GM21390 (cell line): ENCODE measurements at regions not wholly inside any gene's neighbourhood (a gene's known extent, or its start where the extent isn't known, plus 50 kb on each side); places are given as distances from the start of the nearest gene placed in this dataset.
A peak's percentile ranks its signal among the peaks of the same experiment; 100 is the strongest.
"Not testable (repeated sequence)": the region's sequence is repeated elsewhere in the genome, so short reads cannot be mapped to it uniquely, and the experiment has no call there.

Experiments used
- ATAC-seq: cut with Tn5 transposase; IDR thresholded peaks from one replicate; pipeline ENCODE4 v1.9.1; 2021; ENCODE audit not compliant: unreplicated experiment

DNA sequence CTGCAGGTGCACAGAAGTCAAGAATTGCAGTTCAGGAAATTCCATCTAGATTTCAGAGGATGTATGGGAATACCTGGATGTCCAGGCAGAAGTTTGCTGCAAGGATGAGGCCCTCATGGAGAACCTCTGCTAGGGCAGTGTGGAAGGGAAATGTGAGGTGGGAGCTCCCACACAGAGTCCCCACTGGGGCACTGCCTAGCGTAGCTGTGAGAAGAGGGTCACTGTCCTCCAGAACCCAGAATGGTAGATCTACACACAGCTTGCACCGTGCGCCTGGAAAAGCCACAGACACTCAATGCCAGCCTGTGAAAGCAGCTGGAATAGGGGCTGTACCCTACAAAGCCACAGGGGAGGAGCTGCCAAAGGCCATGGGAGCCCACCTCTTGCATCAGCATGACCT is 681.4 kb downstream of the EPHA7 start:
- no peak for ATAC-seq

- ATAC-seq = no peak
These were observed 695.9 kb downstream of the EPHA7 start for GRCh38 chr6:92723390-92723931.

DNA sequence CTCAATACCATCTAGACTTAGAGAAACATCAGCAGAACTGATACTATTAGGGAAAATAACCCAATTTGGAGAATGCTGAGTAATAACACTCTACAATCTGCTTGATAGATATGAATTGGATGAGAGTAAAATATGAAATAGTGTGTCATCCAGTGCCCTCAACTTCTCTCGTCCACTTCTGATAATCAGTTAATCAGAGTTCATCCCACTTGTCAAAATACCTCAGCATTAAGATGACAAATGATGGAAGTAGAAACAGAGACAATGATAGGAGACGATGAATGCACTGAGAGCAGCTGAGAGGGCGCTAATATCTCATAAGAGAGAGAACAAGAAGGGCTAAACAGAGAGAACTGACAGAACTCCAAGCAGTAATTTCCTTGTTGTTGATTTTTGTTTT is 699.6 kb downstream of the EPHA7 start:
- no peak for ATAC-seq

DNA sequence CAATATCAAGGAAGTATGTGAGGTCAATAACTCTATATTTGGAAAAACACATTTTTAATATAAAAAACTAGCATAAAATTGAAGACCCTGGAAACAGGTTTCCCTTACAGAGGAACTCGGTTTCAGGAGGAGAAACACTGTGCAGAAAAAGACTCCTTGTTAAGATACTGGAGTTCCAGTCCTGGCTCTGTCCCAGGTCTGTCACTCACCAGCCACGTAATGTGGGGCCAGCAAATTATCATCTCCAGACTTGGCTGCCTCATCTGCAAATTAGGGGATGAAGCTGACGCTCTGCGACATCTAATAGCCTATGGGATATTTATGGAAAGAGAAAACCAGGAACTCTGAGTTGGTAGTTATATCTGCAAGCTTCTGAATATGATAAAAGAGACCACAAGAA is 702.7 kb downstream of the EPHA7 start:
- no peak for ATAC-seq

DNA sequence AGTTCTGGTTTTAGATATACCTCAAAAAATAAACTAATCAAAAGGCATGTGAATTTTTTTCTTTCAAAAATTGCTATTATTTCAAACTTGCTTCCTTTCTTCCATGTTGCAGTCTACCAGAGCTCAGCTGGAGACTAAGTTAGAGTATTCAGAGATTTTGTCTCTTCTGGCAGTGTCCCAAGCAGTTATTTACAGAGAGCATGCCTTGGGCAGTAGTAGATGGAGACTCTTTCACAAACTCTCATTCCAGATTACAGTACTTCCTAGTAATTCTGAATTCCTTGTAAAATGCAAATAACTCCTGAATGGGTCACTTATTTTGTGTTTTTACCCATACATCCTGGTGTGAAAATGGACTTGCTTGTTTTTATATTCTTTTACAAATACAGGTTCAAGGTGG is 703.4 kb downstream of the EPHA7 start:
- ATAC-seq = no peak

DNA sequence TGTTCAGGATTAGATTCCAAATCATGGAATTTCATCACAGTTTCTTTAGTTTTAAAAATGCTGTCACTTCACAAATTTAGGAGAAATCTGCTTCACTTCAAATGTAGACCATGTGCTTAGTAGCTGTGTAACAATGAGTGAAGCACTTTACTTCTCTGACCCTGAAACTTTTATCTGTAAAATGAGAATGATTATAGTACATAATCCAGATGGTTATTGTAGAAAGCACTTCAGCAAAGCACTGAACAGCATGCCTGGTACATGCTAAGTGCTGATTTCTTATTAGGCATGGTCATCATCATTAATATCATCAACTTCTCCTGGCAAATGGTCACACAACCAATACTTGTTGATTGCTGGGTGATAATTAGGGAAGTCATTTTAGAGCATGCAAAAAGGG is 705.0 kb downstream of the EPHA7 start:
- ATAC-seq = no peak

GRCh38 chr6:92710048-92710447 is 709.3 kb downstream of the EPHA7 start:
- ATAC-seq = peak; percentile 89

GRCh38 chr6:92708945-92709344 is 710.4 kb downstream of the EPHA7 start:
- ATAC-seq = no peak

GRCh38 chr6:92708270-92708669 is 711.1 kb downstream of the EPHA7 start:
- ATAC-seq = no peak

GRCh38 chr6:92706976-92707375 is 712.4 kb downstream of the EPHA7 start:
- no peak for ATAC-seq

DNA sequence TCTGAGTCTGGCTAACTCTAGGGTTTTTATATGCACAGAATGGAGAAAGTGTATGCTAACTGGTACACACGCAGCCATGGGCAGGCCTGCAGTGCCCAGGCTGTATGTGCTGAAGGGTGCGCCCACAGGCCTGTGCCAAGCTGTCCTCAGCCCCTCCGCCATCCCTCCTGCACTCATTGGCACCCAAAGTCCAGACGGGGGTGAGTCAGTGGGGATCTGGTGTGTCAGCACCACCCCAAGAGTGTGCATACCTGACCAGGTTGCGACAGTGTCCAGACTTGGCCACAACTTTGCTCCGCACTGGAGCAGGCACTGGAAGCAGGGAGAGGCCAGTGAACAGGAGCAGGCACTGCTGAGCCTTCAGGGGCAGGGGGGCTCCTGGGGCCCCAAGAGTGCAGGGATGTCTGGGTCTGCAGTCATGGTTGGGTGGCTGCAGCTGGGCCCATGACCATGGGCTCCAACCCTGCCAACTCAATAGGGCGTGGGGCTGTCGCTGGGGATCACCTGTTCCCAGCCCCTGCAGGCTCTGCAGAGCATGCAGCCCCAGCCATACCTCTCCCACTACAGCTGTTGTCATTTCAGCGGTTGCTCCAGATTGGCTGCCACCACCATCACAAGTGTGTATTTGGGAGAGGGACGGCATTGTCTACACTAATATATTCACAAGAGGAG is 717.8 kb downstream of the EPHA7 start:
- no peak for ATAC-seq

DNA sequence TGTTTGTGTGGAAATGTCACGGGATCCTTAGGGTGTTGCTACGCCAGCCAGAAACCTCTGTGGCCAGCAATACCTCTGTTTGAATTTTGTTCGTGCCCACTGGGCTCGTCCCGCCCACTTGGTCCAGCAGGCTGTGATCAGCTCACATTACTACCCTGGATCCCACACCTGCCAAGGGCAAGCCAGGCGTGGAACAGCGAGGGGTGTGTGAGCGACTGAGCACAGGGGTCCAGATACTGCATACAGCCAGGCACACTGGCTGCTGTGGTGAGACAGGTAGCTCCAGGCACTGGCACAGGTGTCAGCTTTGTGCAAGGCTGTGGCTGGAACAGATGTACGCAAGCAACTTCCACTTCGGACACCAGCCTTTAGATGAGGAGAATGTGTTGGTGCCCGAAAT is 718.9 kb downstream of the EPHA7 start:
- no peak for ATAC-seq

GRCh38 chr6:92690997-92691599 is 728.3 kb downstream of the EPHA7 start:
- ATAC-seq = no peak

GRCh38 chr6:92688342-92688741 is 731.0 kb downstream of the EPHA7 start:
- ATAC-seq = no peak

GRCh38 chr6:92687278-92687677 is 732.1 kb downstream of the EPHA7 start:
- no peak for ATAC-seq

GRCh38 chr6:92684386-92684785 is 735.0 kb downstream of the EPHA7 start:
- no peak for ATAC-seq

- no peak for ATAC-seq
These were observed 735.6 kb downstream of the EPHA7 start for GRCh38 chr6:92683748-92684147.

DNA sequence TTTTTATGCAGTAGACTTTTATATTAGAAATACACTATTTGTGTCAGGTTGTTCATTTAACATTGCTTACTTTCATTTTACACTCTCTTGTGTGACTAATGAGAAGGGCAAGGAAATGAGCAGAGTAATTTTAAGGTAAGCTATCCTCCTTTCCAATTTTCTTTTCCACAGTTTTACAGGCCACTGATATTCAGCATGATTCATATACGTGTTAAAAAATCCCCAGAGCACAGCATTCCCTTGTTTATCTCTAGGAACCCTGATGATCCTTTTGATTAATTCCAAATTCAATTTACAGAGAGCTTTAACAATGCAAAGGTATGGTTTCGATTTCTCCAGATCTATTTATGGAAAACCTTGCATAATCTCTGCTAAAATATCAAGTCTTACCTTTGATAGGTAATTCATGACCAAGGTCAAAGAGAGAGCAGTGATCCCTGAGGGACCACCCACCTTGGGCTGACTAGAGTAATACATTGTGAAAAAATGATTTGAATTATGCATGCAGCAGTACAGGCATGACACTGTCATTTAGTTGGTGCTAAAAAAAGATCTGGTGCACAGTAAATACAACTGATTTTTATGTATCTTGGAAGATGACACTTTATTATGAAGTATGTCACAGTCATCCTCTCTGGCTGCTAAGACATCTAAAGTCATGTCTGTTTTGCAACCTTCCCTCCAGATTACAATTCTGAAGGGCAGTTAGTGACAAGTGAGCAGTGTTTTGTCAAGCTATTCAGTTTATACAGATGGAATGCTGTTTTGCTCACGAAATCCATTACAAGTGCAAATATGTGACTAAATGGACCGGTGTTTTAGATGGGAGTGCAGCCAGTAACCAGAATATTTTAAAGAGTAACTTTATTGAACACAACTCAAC is 736.6 kb downstream of the EPHA7 start:
- no peak for ATAC-seq

DNA sequence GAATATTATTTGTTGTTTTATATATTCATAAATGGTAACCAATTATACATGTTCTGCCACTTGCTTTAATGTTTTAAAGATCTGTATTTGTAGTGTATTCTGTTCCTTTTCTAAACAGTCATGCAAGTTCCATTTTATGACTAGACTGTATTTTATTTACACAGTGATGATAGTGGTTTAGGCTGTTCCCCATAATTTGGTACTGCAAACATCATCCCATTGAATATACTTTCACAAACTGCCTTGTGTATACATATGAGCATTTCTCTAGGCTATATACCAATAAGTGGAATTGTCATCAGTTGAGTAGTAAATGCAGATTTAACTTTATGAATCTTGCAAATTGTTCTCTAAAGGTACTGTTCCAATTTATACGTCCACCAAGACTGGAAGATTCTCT is 738.0 kb downstream of the EPHA7 start:
- ATAC-seq = no peak

DNA sequence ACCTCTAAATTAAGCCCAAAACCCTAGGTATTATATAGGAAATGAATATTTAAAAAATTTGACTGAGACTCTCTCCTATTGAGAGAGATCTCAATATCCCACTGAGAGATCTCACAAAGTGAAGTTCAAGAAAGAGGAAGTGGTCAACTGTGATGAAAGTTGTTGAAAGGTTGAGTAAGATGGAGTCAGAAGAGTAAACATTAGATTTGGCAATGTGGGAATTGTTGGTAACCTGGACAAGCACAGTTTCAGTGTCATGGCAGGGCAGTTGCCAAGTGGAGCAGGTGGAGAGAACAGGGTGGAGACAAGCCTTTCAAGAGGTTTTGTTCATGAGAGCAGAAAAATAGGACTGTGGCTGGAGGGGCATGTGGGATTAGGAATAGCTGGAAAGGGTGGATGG is 747.9 kb downstream of the EPHA7 start:
- ATAC-seq = not testable (repeated sequence)

DNA sequence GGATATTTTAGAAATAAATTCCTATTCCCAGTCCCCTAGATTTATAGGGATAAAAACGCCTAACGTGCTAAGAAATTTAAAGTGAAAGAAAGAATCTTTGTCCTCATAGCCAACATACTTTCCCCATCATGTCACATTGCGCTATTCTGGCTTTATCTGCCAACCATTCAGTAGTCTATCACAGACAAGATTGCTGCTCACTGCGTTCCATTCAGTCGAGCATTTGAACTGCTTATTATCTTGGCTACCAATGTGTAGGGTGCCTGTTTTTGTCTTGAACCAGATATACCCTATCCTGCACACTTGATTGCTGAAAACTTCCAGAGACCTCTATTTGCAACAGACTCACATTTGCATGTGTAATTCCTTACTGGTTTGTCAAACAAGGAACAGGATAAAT is 751.5 kb downstream of the EPHA7 start:
- ATAC-seq = no peak
